ENCODE measurements at regions not wholly inside any gene's neighbourhood (a gene's known extent, or its start where the extent isn't known, plus 50 kb on each side); places are given as distances from the start of the nearest gene placed in this dataset.

GRCh38 chr7:10210000-10210399 is 763.7 kb upstream of the PHF14 start:
- no peaks in the 10 kb centered on the region for H3K27me3 ChIP-seq
- H3K36me3 ChIP-seq = no peaks in the 10 kb centered on the region
- DNase-seq (ENCODE audit: low spot score) = no peak
- TF ChIP-seq, protein P1, sequence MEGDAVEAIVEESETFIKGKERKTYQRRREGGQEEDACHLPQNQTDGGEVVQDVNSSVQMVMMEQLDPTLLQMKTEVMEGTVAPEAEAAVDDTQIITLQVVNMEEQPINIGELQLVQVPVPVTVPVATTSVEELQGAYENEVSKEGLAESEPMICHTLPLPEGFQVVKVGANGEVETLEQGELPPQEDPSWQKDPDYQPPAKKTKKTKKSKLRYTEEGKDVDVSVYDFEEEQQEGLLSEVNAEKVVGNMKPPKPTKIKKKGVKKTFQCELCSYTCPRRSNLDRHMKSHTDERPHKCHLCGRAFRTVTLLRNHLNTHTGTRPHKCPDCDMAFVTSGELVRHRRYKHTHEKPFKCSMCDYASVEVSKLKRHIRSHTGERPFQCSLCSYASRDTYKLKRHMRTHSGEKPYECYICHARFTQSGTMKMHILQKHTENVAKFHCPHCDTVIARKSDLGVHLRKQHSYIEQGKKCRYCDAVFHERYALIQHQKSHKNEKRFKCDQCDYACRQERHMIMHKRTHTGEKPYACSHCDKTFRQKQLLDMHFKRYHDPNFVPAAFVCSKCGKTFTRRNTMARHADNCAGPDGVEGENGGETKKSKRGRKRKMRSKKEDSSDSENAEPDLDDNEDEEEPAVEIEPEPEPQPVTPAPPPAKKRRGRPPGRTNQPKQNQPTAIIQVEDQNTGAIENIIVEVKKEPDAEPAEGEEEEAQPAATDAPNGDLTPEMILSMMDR (IDR thresholded peaks at IDR 0.05) = no peak
- H3K4me3 ChIP-seq = no peak overlapping the region
- peaks cover 0 to 18% of the 10 kb centered on the region in 2 donors for H3K4me1 ChIP-seq
- no peak overlapping the region for H3K27ac ChIP-seq
- H3K9me3 ChIP-seq = peaks cover 0 to 12% of the 10 kb centered on the region in 2 donors

GRCh38 chr7:10211016-10211415 is 762.7 kb upstream of the PHF14 start:
- TF ChIP-seq, protein P1 (IDR thresholded peaks at IDR 0.05) = no peak
- DNase-seq (ENCODE audit: low spot score) = no peak
- Histone ChIP-seq H3K4me1 (peaks cover 0 to 18% of the 10 kb centered on the region in 2 donors), H3K9me3 (peaks cover 0 to 12% of the 10 kb centered on the region in 2 donors), H3K27me3 (no peaks in the 10 kb centered on the region), H3K36me3 (no peaks in the 10 kb centered on the region), H3K4me3 (no peak overlapping the region), H3K27ac (no peak overlapping the region)

DNA sequence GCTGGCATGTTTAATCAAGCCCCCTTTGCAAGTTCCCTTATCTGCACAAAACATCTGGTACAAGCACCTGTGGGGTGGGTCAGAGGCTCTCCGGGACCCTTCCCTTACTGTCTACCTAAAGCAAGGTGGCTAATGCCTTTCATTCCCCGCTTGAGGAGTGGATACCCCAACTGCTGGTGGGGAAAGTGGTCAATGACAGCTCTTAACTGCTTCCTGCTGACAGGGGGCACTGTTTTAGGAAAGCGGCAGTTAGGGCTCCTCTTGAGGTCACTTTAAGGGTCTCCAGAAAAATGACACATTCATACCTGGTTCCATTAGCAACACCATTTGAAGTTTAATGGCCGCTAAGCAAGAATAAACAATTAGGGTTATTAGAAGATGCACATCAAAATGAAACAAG is 761.8 kb upstream of the PHF14 start:
- H3K36me3 ChIP-seq = no peaks in the 10 kb centered on the region
- peaks cover 0 to 12% of the 10 kb centered on the region in 2 donors for H3K9me3 ChIP-seq
- no peak overlapping the region for H3K4me3 ChIP-seq
- H3K27ac ChIP-seq = no peak overlapping the region
- H3K4me1 ChIP-seq = peaks cover 0 to 13% of the 10 kb centered on the region in 2 donors
- DNase-seq (ENCODE audit: low spot score) = no peak
- no peaks in the 10 kb centered on the region for H3K27me3 ChIP-seq
- TF ChIP-seq, protein P1 (IDR thresholded peaks at IDR 0.05) = no peak

DNA sequence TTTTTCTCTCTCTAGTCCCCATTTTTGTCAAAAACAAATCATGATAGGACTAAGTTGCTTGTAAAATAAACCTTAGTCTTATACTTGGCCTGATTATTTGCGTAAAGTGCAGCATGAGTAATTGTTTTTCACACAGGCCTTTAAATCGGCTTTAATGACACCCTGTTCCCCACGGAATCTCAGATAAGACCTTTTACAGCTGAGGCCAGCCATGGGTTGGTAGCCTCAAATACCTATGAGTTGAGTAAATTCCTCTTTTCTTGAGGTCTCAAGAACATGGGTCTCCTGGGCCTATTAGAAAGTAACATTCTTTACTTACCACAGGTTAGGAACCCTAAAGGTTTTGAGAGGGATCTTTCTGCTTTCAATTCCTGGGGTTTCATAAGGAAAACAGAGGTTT is 761.0 kb upstream of the PHF14 start:
- H3K27ac ChIP-seq = no peak overlapping the region
- H3K4me1 ChIP-seq = peaks cover 0 to 6% of the 10 kb centered on the region in 2 donors
- TF ChIP-seq, protein P1 (IDR thresholded peaks at IDR 0.05) = no peak
- H3K27me3 ChIP-seq = no peaks in the 10 kb centered on the region
- H3K36me3 ChIP-seq = no peaks in the 10 kb centered on the region
- no peak for DNase-seq (ENCODE audit: low spot score)
- no peak overlapping the region for H3K4me3 ChIP-seq
- H3K9me3 ChIP-seq = peaks cover 0 to 12% of the 10 kb centered on the region in 2 donors

- TF ChIP-seq, protein P1 (IDR thresholded peaks at IDR 0.05) = no peak
- Histone ChIP-seq H3K4me3 (no peak overlapping the region), H3K27me3 (no peaks in the 10 kb centered on the region), H3K27ac (no peak overlapping the region), H3K4me1 (no peaks in the 10 kb centered on the region), H3K9me3 (peaks cover 0 to 12% of the 10 kb centered on the region in 2 donors), H3K36me3 (no peaks in the 10 kb centered on the region)
- DNase-seq (ENCODE audit: low spot score) = no peak
Observed at GRCh38 chr7:10216462-10216861, 757.2 kb upstream of the PHF14 start.

GRCh38 chr7:10221084-10221483 is 752.6 kb upstream of the PHF14 start:
- Histone ChIP-seq H3K4me3 (no peak overlapping the region), H3K27ac (peak overlapping the region in 1 of 2 donors; percentile 58), H3K36me3 (no peaks in the 10 kb centered on the region), H3K4me1 (peaks cover 0 to 6% of the 10 kb centered on the region in 2 donors), H3K9me3 (no peaks in the 10 kb centered on the region), H3K27me3 (no peaks in the 10 kb centered on the region)
- no peak for DNase-seq (ENCODE audit: low spot score)
- TF ChIP-seq, protein P1 (IDR thresholded peaks at IDR 0.05) = no peak

Measured in right atrium auricular region (tissue), 2 donors.